ENCODE measurements at regions not wholly inside any gene's neighbourhood (a gene's known extent, or its start where the extent isn't known, plus 50 kb on each side); places are given as distances from the start of the nearest gene placed in this dataset.

GRCh38 chr18:2274613-2275012, 296.7 kb downstream of the METTL4 start:
- H3K4me3 ChIP-seq (replicated peaks; ENCODE audit: insufficient read depth, low read length): no peak overlapping the region
- TF ChIP-seq POLR2AphosphoS5 (IDR thresholded peaks at IDR 0.05; ENCODE audit: low read depth): no peak
- TF ChIP-seq CTCF (IDR thresholded peaks at IDR 0.05; ENCODE audit: insufficient read depth, low read length): no peak
- no peak for TF ChIP-seq SPI1 (IDR thresholded peaks at IDR 0.05; ENCODE audit: borderline replicate concordance, low read depth)
- TF ChIP-seq GABPA (IDR thresholded peaks at IDR 0.05; ENCODE audit: low read depth): no peak
- TF ChIP-seq REST (IDR thresholded peaks at IDR 0.05; ENCODE audit: insufficient replicate concordance, low read depth): peak; percentile 54
- no peak for DNase-seq (ENCODE audit: low read depth in 1 of 2, low spot score in 1 of 2)
- peaks cover 11% of the 10 kb centered on the region for H3K27me3 ChIP-seq (ENCODE audit: insufficient read depth, poor library complexity, severe bottlenecking)
- H3K27ac ChIP-seq (replicated peaks): no peak overlapping the region

GRCh38 chr18:2281086-2281485, 290.2 kb downstream of the METTL4 start:
- TF ChIP-seq POLR2AphosphoS5 (IDR thresholded peaks at IDR 0.05; ENCODE audit: low read depth) (no peak), REST (IDR thresholded peaks at IDR 0.05; ENCODE audit: insufficient replicate concordance, low read depth) (no peak), CTCF (IDR thresholded peaks at IDR 0.05; ENCODE audit: insufficient read depth, low read length) (no peak), SPI1 (IDR thresholded peaks at IDR 0.05; ENCODE audit: borderline replicate concordance, low read depth) (no peak), GABPA (IDR thresholded peaks at IDR 0.05; ENCODE audit: low read depth) (no peak)
- DNase-seq (ENCODE audit: low read depth in 1 of 2, low spot score in 1 of 2): no peak
- H3K4me3 ChIP-seq (replicated peaks; ENCODE audit: insufficient read depth, low read length): no peak overlapping the region
- H3K27ac ChIP-seq (replicated peaks): no peak overlapping the region
- H3K27me3 ChIP-seq (ENCODE audit: insufficient read depth, poor library complexity, severe bottlenecking): peaks cover 5% of the 10 kb centered on the region

- DNase-seq (ENCODE audit: low read depth in 1 of 2, low spot score in 1 of 2): peak in 1 of 2 experiments; percentile 14
These were observed 289.6 kb downstream of the METTL4 start for GRCh38 chr18:2281523-2282199.

More at GRCh38 chr18:2281523-2282199, 289.6 kb downstream of the METTL4 start:
- no peak for TF ChIP-seq SPI1 (IDR thresholded peaks at IDR 0.05; ENCODE audit: borderline replicate concordance, low read depth)
- TF ChIP-seq POLR2AphosphoS5 (IDR thresholded peaks at IDR 0.05; ENCODE audit: low read depth): no peak
- TF ChIP-seq REST (IDR thresholded peaks at IDR 0.05; ENCODE audit: insufficient replicate concordance, low read depth): no peak
- TF ChIP-seq CTCF (IDR thresholded peaks at IDR 0.05; ENCODE audit: insufficient read depth, low read length): no peak
- no peak for TF ChIP-seq GABPA (IDR thresholded peaks at IDR 0.05; ENCODE audit: low read depth)
- H3K4me3 ChIP-seq (replicated peaks; ENCODE audit: insufficient read depth, low read length): no peak overlapping the region
- H3K27ac ChIP-seq (replicated peaks): no peak overlapping the region
- H3K27me3 ChIP-seq (ENCODE audit: insufficient read depth, poor library complexity, severe bottlenecking): peaks cover 5% of the 10 kb centered on the region

Measured in HL-60 (cell line).